ENCODE measurements at regions not wholly inside any gene's neighbourhood (a gene's known extent, or its start where the extent isn't known, plus 50 kb on each side); places are given as distances from the start of the nearest gene placed in this dataset.
"Not testable (repeated sequence)": the region's sequence is repeated elsewhere in the genome, so short reads cannot be mapped to it uniquely, and the experiment has no call there.

DNA sequence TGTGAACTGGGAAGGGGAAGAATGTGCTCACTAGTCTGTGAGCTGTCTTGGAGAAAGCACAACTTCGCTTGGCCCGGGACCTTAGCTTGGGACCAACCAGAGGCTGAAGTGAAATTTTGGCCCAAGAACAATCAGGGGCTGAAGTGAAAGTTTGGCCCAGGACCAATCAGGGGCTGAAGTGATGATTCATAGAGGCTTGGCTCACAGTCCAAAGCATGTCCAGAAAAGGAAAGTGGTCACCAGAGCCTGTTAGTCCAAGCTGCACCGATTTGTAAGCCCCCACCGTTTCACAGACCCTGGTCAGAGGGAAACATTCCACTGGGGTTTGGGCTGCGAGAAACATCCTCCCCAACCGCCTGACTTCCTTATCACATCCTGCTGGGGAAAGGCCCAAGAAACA is 763.3 kb downstream of the SPATA31A7 start:
- WGBS, 2 donors: 0% methylated on average over 4 of the region's 6 CpGs; no CpG with 5 or more reads in 1 of the 2 donors

DNA sequence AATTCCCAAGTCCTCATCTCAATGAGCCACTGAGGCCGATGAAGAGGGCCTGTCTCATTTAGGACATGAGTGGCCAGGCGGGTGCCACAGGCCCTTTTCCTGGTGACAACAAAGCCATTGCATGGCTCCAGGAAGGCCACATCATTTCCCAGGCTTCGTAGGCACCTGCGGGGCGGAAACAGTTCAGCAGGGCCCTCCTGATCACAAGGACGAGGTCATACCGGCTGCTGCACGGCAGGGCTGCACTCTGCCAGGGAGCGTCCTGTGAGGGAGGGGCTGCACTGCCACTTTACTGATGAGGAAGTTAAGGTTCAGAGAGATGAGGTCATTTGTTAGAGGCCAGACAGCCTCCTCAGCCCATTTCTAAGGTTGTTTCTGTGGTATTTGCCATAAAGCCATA is 781.8 kb downstream of the SPATA31A7 start:
- H3K4me3 ChIP-seq; H3K27me3 ChIP-seq; H3K9me3 ChIP-seq; H3K36me3 ChIP-seq; ATAC-seq; H3K4me1 ChIP-seq; H3K27ac ChIP-seq; DNase-seq; intact Hi-C loops (cut with DNase I): not testable (repeated sequence)
- WGBS, 2 donors: 60 to 70% methylated on average over 7 of the region's 9 CpGs

More for the DNA sequence above, 763.3 kb downstream of the SPATA31A7 start:
- H3K36me3 ChIP-seq; H3K4me1 ChIP-seq; H3K27me3 ChIP-seq; intact Hi-C loops (cut with DNase I); H3K9me3 ChIP-seq; H3K4me3 ChIP-seq; ATAC-seq: not testable (repeated sequence)
- DNase-seq: peak in 1 of 2 donors; percentile 15
- peak overlapping the region in 1 of 10 donors; percentile 43 for H3K27ac ChIP-seq

DNA sequence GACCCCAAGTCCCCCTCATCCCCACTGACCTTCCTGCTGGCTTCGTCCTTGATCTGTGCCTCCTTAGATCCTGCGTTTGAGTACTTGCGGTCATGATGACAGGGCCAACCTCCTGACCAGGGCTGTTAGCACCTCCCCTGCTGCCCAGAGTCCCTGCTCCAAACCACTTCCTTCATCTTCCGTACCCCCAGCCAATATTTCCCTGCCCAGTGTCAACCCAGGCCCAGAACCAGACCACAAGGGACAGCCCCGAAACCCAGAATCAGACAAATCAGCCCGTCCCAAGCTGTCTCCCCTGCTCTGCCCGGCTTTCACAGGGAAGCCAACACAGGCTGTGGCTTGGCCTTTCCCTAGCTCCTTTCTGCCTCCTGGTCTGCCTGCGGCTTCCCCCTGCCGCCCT is 784.7 kb downstream of the SPATA31A7 start:
- H3K4me3 ChIP-seq; H3K27me3 ChIP-seq; intact Hi-C loops (cut with DNase I); H3K9me3 ChIP-seq; H3K4me1 ChIP-seq; H3K36me3 ChIP-seq; DNase-seq; ATAC-seq; H3K27ac ChIP-seq: not testable (repeated sequence)
- 82 to 96% methylated on average over 2 to 4 of the region's 9 CpGs for WGBS, 2 donors

DNA sequence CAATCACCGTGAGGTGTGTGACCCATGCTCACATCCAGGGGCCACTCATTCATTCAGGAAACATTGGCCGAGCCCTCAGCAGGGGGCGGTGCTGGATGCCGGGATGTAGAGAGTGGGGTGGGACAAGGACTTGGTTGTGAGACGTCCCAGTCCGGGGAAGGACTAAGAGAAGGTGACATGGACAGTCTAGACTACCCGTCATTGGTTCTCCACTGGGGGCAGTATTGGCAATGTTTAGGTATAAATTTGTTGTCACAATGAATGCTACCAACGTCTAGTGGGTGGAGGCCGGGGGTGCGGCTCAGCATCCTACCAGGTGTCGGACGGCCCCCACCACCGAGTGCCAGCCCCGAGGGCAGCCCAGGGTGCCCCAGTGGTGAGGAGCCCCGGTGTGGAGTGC is 786.5 kb downstream of the SPATA31A7 start:
- H3K4me3 ChIP-seq; H3K4me1 ChIP-seq; H3K27me3 ChIP-seq; DNase-seq; intact Hi-C loops (cut with DNase I); ATAC-seq; H3K9me3 ChIP-seq; H3K36me3 ChIP-seq; H3K27ac ChIP-seq: not testable (repeated sequence)
- WGBS, 2 donors: 61 to 92% methylated on average over 2 to 3 of the region's 15 CpGs

DNA sequence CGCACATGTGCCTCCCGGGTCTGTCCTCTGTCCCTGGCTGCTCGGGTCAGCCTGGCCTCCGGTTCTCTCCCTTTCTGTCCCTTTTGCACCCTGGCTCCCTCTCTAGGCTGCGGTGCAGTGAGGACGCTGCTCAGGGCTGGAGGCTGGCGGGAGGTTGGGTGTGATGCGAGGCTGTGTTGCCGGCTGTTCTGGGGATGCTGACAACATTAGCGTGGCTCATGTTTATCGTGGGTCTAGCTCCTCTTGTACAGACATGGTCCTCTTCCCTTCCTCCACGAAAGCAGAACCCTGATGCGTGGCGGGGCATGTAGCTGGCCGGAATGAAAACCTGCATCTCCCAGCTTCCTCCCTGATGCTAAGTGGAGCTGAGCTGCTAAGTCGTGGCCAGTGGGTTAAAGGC is 792.9 kb downstream of the SPATA31A7 start:
- not testable (repeated sequence) for H3K36me3 ChIP-seq, H3K4me1 ChIP-seq

DNA sequence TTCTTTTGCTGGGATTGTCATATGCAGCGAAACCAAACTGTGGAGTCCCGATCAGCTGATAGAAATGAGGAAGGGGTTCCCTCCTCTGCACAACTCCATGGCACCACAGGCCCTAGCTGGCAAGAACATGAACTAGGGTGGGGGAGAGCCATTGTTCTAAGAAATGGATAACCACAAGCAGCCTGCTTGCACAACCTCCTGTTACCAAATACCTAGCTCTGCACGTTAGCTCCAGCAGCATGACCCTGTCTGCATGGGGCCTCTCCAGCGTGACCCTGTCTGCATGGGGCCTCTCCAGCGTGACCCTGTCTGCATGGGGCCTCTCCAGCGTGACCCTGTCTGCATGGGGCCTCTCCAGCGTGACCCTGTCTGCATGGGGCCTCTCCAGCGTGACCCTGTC is 793.6 kb downstream of the SPATA31A7 start:
- H3K9me3 ChIP-seq; H3K36me3 ChIP-seq; DNase-seq; H3K27me3 ChIP-seq; intact Hi-C loops (cut with DNase I); H3K4me1 ChIP-seq; H3K4me3 ChIP-seq; H3K27ac ChIP-seq; ATAC-seq: not testable (repeated sequence)
- 64% methylated on average over 1 of the region's 8 CpGs; no CpG with 5 or more reads in 1 of the 2 donors for WGBS, 2 donors

More for the DNA sequence above, 792.9 kb downstream of the SPATA31A7 start:
- ATAC-seq; H3K27ac ChIP-seq; H3K4me3 ChIP-seq; DNase-seq; H3K9me3 ChIP-seq; H3K27me3 ChIP-seq; intact Hi-C loops (cut with DNase I): not testable (repeated sequence)
- 85 to 93% methylated on average over 3 to 15 of the region's 16 CpGs for WGBS, 2 donors

DNA sequence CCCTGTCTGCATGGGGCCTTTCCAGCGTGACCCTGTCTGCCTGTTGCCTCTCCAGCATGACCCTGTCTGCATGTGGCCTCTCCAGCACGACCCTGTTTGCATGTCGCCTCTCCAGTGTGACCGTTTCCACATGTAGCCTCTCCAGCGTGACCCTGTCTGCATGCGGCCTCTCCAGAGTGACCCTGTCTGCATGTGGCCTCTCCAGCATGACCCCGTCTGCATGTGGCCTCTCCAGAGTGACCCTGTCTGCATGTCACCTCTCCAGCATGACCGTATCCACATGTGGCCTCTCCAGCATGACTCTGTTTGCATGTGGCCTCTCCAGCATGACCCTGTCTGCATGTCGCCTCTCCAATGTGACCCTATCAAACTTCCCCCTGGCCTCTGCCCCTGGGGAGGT is 794.1 kb downstream of the SPATA31A7 start:
- DNase-seq; H3K27me3 ChIP-seq; H3K27ac ChIP-seq; ATAC-seq; H3K9me3 ChIP-seq; intact Hi-C loops (cut with DNase I); H3K36me3 ChIP-seq; H3K4me1 ChIP-seq; H3K4me3 ChIP-seq: not testable (repeated sequence)
- WGBS, 2 donors: 75 to 82% methylated on average over 8 to 9 of the region's 9 CpGs

DNA sequence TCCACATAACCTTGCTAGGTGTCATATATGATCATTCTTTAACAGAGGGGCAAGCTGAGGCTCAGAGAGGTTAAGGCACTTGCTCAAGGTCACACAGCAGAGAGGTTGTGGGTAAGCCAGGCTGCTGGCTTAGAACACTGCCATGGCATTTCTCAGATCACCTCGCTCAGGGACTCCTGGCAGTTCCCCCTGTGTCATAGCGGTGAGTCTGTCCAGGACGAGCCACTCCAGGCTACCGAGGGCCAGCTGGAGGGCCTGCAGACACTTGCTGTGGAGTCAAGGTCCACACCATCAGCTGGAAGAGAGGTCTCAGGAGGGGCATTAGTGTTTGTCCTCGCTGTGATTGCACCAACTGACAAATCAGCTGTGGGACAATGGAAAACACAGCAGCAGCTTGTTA is 794.7 kb downstream of the SPATA31A7 start:
- H3K36me3 ChIP-seq; DNase-seq; H3K4me3 ChIP-seq; H3K27me3 ChIP-seq; H3K9me3 ChIP-seq; H3K27ac ChIP-seq; H3K4me1 ChIP-seq; intact Hi-C loops (cut with DNase I); ATAC-seq: not testable (repeated sequence)
- WGBS, 2 donors: 77 to 88% methylated on average over 4 to 5 of the region's 5 CpGs

DNA sequence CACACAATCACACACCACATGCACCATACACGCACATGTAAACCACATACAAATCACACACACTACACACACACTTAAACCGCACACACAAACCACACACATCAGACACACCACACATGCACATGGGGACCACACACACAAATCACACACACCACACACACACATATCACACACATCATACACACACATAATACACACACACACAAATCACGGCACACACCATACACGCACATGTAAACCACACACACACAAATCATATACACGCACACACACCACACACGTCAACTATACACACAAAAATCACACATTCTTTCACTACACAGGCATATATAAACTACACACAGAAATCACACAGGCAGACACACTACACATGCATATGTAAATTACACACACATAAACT is 802.3 kb downstream of the SPATA31A7 start:
- not testable (repeated sequence) for H3K9me3 ChIP-seq

DNA sequence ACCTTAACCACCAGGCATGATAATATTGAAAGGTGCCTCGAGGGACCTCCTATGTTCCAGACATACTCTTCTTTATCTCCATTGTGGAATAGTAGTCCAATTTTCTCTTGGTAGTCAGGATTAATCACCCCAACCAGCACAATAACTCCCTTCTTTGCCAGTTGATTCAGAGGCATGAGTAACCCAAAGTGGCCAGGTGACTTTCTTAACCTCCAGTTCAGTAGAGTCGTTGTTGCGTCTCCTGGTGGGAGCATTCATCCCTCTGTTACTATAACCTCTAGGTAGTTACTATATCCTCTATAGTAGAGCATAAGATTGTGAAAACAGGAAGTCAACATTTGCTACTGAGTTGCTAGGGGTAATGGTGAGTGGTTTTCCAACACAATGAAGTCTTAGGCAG is 842.6 kb downstream of the SPATA31A7 start:
- H3K36me3 ChIP-seq; H3K4me3 ChIP-seq; H3K27ac ChIP-seq; H3K4me1 ChIP-seq; intact Hi-C loops (cut with DNase I); ATAC-seq; H3K9me3 ChIP-seq; H3K27me3 ChIP-seq; DNase-seq: not testable (repeated sequence)
- no CpG with 5 or more reads among the region's 3 CpGs for WGBS, 2 donors

More for the DNA sequence above, 802.3 kb downstream of the SPATA31A7 start:
- intact Hi-C loops (cut with DNase I); H3K4me3 ChIP-seq; H3K36me3 ChIP-seq; DNase-seq; H3K27ac ChIP-seq; H3K4me1 ChIP-seq; H3K27me3 ChIP-seq; ATAC-seq: not testable (repeated sequence)
- WGBS, 2 donors: 90 to 99% methylated on average over 4 to 5 of the region's 6 CpGs

DNA sequence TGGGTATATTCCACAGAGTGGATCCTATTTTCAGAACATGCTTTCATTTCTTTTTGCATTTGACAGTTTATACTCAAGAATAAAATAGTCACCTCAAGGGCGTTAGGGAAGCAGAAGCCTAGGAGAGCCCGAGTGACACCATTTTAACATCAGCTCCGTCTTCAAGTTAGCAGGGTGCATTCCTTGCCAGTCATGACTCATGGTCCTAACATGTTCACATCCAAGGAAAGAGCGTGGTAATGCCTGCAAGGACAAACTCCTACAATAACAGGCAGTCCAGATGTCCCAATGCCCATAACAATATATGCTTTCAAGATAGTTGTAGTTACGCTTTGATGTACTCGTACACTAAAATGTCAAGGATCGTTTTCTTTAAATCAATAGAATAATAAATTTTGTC is 848.4 kb downstream of the SPATA31A7 start:
- H3K27ac ChIP-seq; H3K36me3 ChIP-seq; DNase-seq; ATAC-seq; H3K4me1 ChIP-seq; H3K9me3 ChIP-seq; intact Hi-C loops (cut with DNase I); H3K27me3 ChIP-seq; H3K4me3 ChIP-seq: not testable (repeated sequence)
- no CpG with 5 or more reads among the region's 7 CpGs for WGBS, 2 donors

DNA sequence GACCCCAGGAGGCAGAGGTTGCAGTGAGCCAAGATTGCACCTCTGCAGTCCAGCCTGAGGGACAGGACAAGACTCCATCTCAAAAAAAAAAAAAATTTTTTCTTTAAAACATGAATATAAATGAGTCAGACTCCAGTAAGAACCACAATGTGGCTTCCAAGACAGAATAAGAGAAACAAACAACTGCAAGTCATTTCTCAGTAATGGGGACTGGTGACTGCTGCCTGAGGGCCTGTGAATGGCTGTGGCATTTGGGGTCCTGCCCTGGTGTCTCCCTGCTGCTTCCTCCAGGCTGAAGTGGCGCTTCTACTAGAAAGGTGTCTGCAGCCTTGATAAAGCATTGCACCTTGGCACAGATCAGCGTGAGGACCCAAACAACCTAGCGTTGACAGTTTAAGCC is 868.3 kb downstream of the SPATA31A7 start:
- DNase-seq; H3K27me3 ChIP-seq; H3K27ac ChIP-seq; H3K9me3 ChIP-seq; H3K4me1 ChIP-seq; intact Hi-C loops (cut with DNase I); H3K4me3 ChIP-seq; H3K36me3 ChIP-seq; ATAC-seq: not testable (repeated sequence)
- no CpG with 5 or more reads among the region's 3 CpGs for WGBS, 2 donors

Data from heart right ventricle (tissue), 16 donors.